ENCODE measurements at regions not wholly inside any gene's neighbourhood (a gene's known extent, or its start where the extent isn't known, plus 50 kb on each side); places are given as distances from the start of the nearest gene placed in this dataset.
"Not testable (repeated sequence)": the region's sequence is repeated elsewhere in the genome, so short reads cannot be mapped to it uniquely, and the experiment has no call there.

GRCh38 chr5:126284977-126285696 lies 138.1 kb upstream of the GRAMD2B start:
- DNase-seq (ENCODE audit: low read depth in 1 of 2, low spot score in 1 of 2) (no peak), ATAC-seq (no peak), FAIRE-seq (no peak)
- no peaks in the 10 kb centered on the region for H3K9me3 ChIP-seq
- no peak for TF ChIP-seq MAFK (IDR thresholded peaks at IDR 0.05; ENCODE audit: partially characterized antibody)
- no peak for TF ChIP-seq KDM5A (IDR thresholded peaks at IDR 0.05)
- no peak for TF ChIP-seq HOXB13 (CRISPR knock-in tag; IDR thresholded peaks at IDR 0.05; ENCODE audit: low read depth)
- TF ChIP-seq CHD4 (IDR thresholded peaks at IDR 0.05; ENCODE audit: borderline replicate concordance) = no peak
- TF ChIP-seq CEBPB (IDR thresholded peaks at IDR 0.05) = no peak
- TF ChIP-seq ESRRA (IDR thresholded peaks at IDR 0.05; ENCODE audit: borderline replicate concordance, low read length) = no peak
- TF ChIP-seq ZSCAN20 (CRISPR knock-in tag; IDR thresholded peaks at IDR 0.05) = no peak
- no peak for TF ChIP-seq BHLHE40 (IDR thresholded peaks at IDR 0.05; ENCODE audit: low read depth, low read length)
- TF ChIP-seq NPAS2 (CRISPR knock-in tag; IDR thresholded peaks at IDR 0.05; ENCODE audit: borderline replicate concordance) = no peak
- TF ChIP-seq JUN (IDR thresholded peaks at IDR 0.05) = no peak
- TF ChIP-seq HMGXB4 (CRISPR knock-in tag; IDR thresholded peaks at IDR 0.05; ENCODE audit: borderline replicate concordance) = no peak
- TF ChIP-seq EHF (CRISPR knock-in tag; IDR thresholded peaks at IDR 0.05) = no peak
- no peak for TF ChIP-seq MYC (IDR thresholded peaks at IDR 0.05; ENCODE audit: borderline replicate concordance, low read length)
- TF ChIP-seq ZC3H11A (IDR thresholded peaks at IDR 0.05) = no peak
- CTCF ChIA-PET = no interaction called here
- no peaks in the 10 kb centered on the region for H3K4me1 ChIP-seq
- WGBS (ENCODE audit: missing lambda C conversion rate) = 23% methylated on average over 6 of the region's 6 CpGs
- no peak overlapping the region for H3K27ac ChIP-seq
- no peak overlapping the region for H3K4me2 ChIP-seq
- POLR2A ChIA-PET = no interaction called here
- H3K4me3 ChIP-seq = no peak overlapping the region

GRCh38 chr5:126296121-126296520 lies 127.1 kb upstream of the GRAMD2B start:
- CTCF ChIA-PET; DNase-seq (ENCODE audit: low read depth in 1 of 2, low spot score in 1 of 2); H3K9me3 ChIP-seq; H3K4me2 ChIP-seq; POLR2A ChIA-PET; FAIRE-seq; H3K4me3 ChIP-seq; H3K27ac ChIP-seq; ATAC-seq; H3K4me1 ChIP-seq: not testable (repeated sequence)
- WGBS (ENCODE audit: missing lambda C conversion rate) = 11% methylated on average over 1 of the region's 3 CpGs

- Histone ChIP-seq H3K9me3 (no peaks in the 10 kb centered on the region; the same call in 2 of the 3 replicates), H3K27ac (no peak overlapping the region), H3K4me3 (no peak overlapping the region), H3K4me2 (no peak overlapping the region), H3K4me1 (no peaks in the 10 kb centered on the region)
- 30% methylated on average over 3 of the region's 3 CpGs for WGBS (ENCODE audit: missing lambda C conversion rate)
- ATAC-seq = no peak
- TF ChIP-seq PBX3 (IDR thresholded peaks at IDR 0.05) (no peak), TP53 (CRISPR knock-in tag; IDR thresholded peaks at IDR 0.05) (no peak), NFE2L2 (conservative IDR thresholded peaks at IDR 0.05; ENCODE audit: low read length) (no peak), RFX5 (IDR thresholded peaks at IDR 0.05) (no peak), CBX8 (IDR thresholded peaks at IDR 0.05) (no peak), USF2 (IDR thresholded peaks at IDR 0.05) (no peak), MAZ (IDR thresholded peaks at IDR 0.05; ENCODE audit: borderline replicate concordance, low read depth, low read length) (no peak), POLR2A (IDR thresholded peaks at IDR 0.05; ENCODE audit: low read length) (no peak), TFCP2L1 (CRISPR knock-in tag; IDR thresholded peaks at IDR 0.05) (no peak), BCL3 (IDR thresholded peaks at IDR 0.05) (no peak), CEBPB (IDR thresholded peaks at IDR 0.05) (no peak), ZSCAN20 (CRISPR knock-in tag; IDR thresholded peaks at IDR 0.05) (no peak), HMGXB4 (CRISPR knock-in tag; IDR thresholded peaks at IDR 0.05; ENCODE audit: borderline replicate concordance) (no peak), SREBF2 (IDR thresholded peaks at IDR 0.05) (no peak), RAD21 (conservative IDR thresholded peaks at IDR 0.05 in 1 of 2, IDR thresholded peaks at IDR 0.05 in 1 of 2) (no peak), POLR2AphosphoS2 (conservative IDR thresholded peaks at IDR 0.05; ENCODE audit: low read length) (no peak)
- no peak for DNase-seq (ENCODE audit: low read depth in 1 of 2, low spot score in 1 of 2)
- POLR2A ChIA-PET = no interaction called here
- CTCF ChIA-PET = interaction anchor here (1.3 kb wide), 1 partner anchor 29 kb away, joined by 3 read pairs; no protein-coding TSS in a partner anchor
- FAIRE-seq = no peak
Observed at GRCh38 chr5:126300293-126300692, 122.9 kb upstream of the GRAMD2B start.
